Neural progenitor cell (in vitro differentiated cells): ENCODE measurements at regions not wholly inside any gene's neighbourhood (a gene's known extent, or its start where the extent isn't known, plus 50 kb on each side); places are given as distances from the start of the nearest gene placed in this dataset.

Experiments
- CTCF ChIP-seq: fragments of 200-600 bp; sonication (generic); IDR thresholded peaks from 2 replicates; pipeline ENCODE4 v1.5.1; 2017; ENCODE audit warnings: antibody characterized with exemption, mild to moderate bottlenecking
- EZH2 ChIP-seq: fragments of 200-600 bp; sonication (generic); IDR thresholded peaks from 2 replicates; pipeline ENCODE4 v1.6.1; 2017; ENCODE audit warnings: antibody characterized with exemption, mild to moderate bottlenecking, moderate library complexity

DNA sequence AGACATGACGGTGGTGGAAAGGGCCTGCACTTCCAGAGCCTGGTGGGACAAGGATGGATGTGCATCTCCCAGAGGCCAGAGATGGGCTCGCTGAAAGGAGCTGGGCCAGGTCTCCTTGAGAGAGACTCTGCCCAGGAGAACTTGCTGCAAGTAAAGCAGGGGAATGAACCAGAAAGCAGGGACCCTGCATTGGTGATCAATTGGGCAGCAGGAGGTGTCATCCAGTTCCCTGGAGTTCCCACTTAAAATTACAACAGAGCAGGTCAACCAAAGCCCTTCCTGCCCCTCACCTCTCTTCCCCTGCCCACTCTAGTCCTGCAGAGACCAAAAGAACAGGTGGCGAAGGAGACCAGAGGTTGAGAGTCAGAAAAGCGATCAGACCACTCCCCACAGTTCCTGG lies 69.7 kb upstream of the CAB39 start:
- TF ChIP-seq CTCF (no peak), EZH2 (no peak)
